ENCODE measurements at regions not wholly inside any gene's neighbourhood (a gene's known extent, or its start where the extent isn't known, plus 50 kb on each side); places are given as distances from the start of the nearest gene placed in this dataset.
A peak's percentile ranks its signal among the peaks of the same experiment; 100 is the strongest.

DNA sequence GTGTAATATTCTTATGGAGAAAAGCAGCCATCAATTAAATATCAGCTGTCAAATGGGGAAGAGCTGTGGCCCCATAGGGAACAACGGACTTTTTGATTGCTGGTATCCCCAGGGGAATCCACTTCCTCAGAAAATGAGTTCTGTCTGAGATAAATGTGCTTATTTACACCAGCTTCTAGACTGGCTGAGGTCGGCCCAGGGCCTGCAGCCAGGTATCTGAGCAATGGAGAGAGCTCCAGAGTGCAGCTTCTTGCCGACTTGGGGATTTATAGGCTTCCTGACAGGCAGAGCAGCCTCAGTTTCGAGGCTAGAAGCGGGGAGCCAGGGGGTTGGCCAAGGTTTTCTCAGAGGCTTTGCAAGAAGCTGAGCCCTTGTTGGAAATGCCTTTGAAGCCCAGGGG, 67.2 kb downstream of the MCFD2 start:
- TF ChIP-seq POLR2AphosphoS5 (IDR thresholded peaks at IDR 0.05; ENCODE audit: low read depth) (no peak), GABPA (IDR thresholded peaks at IDR 0.05; ENCODE audit: low read depth) (no peak), SPI1 (IDR thresholded peaks at IDR 0.05; ENCODE audit: borderline replicate concordance, low read depth) (peak; percentile 92)
- TF ChIP-seq, protein P1, sequence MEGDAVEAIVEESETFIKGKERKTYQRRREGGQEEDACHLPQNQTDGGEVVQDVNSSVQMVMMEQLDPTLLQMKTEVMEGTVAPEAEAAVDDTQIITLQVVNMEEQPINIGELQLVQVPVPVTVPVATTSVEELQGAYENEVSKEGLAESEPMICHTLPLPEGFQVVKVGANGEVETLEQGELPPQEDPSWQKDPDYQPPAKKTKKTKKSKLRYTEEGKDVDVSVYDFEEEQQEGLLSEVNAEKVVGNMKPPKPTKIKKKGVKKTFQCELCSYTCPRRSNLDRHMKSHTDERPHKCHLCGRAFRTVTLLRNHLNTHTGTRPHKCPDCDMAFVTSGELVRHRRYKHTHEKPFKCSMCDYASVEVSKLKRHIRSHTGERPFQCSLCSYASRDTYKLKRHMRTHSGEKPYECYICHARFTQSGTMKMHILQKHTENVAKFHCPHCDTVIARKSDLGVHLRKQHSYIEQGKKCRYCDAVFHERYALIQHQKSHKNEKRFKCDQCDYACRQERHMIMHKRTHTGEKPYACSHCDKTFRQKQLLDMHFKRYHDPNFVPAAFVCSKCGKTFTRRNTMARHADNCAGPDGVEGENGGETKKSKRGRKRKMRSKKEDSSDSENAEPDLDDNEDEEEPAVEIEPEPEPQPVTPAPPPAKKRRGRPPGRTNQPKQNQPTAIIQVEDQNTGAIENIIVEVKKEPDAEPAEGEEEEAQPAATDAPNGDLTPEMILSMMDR (IDR thresholded peaks at IDR 0.05; ENCODE audit: insufficient read depth, low read length), result no peak
- TF ChIP-seq, protein P2, sequence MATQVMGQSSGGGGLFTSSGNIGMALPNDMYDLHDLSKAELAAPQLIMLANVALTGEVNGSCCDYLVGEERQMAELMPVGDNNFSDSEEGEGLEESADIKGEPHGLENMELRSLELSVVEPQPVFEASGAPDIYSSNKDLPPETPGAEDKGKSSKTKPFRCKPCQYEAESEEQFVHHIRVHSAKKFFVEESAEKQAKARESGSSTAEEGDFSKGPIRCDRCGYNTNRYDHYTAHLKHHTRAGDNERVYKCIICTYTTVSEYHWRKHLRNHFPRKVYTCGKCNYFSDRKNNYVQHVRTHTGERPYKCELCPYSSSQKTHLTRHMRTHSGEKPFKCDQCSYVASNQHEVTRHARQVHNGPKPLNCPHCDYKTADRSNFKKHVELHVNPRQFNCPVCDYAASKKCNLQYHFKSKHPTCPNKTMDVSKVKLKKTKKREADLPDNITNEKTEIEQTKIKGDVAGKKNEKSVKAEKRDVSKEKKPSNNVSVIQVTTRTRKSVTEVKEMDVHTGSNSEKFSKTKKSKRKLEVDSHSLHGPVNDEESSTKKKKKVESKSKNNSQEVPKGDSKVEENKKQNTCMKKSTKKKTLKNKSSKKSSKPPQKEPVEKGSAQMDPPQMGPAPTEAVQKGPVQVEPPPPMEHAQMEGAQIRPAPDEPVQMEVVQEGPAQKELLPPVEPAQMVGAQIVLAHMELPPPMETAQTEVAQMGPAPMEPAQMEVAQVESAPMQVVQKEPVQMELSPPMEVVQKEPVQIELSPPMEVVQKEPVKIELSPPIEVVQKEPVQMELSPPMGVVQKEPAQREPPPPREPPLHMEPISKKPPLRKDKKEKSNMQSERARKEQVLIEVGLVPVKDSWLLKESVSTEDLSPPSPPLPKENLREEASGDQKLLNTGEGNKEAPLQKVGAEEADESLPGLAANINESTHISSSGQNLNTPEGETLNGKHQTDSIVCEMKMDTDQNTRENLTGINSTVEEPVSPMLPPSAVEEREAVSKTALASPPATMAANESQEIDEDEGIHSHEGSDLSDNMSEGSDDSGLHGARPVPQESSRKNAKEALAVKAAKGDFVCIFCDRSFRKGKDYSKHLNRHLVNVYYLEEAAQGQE (IDR thresholded peaks at IDR 0.05; ENCODE audit: insufficient replicate concordance, low read depth), result no peak
- Histone ChIP-seq H3K4me3 (replicated peaks; ENCODE audit: insufficient read depth, low read length) (no peak overlapping the region), H3K27ac (replicated peaks) (no peak overlapping the region)

DNA sequence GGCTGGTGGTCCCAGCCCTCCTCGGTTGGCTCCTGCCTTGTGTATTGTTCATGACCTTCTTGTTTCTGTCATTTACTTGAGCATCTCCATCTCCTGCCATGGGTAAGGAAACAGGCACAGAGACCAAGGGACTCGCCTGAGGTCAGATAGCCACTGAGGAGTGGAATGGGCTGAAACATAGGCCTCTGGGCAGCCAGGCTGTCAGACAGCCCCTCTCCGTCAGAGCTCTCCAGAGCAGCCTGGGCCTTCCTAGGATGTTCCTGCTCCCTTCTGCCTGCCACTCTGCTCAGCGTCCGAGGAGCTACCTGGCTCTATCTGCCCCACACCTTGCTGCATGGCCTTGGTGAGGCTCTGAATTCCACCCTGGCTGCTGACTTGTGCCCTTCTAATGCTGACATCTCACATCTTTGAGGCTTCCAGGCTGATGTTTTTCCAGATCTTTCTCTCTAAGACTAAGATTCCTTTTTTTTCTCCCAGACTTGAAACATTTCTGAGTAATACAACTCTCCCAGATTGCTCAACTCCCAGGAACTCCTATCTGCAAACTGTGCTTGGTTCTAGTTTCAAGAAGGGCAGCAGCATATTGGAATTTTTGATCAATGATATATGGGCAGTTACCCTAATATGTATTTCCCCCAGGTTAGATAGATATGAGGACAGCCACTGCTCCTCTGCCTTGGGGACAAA, 67.7 kb downstream of the MCFD2 start:
- TF ChIP-seq, protein P2 (IDR thresholded peaks at IDR 0.05; ENCODE audit: insufficient replicate concordance, low read depth), result no peak
- TF ChIP-seq SPI1 (IDR thresholded peaks at IDR 0.05; ENCODE audit: borderline replicate concordance, low read depth), result no peak
- TF ChIP-seq GABPA (IDR thresholded peaks at IDR 0.05; ENCODE audit: low read depth), result no peak
- TF ChIP-seq, protein P1 (IDR thresholded peaks at IDR 0.05; ENCODE audit: insufficient read depth, low read length), result no peak
- TF ChIP-seq POLR2AphosphoS5 (IDR thresholded peaks at IDR 0.05; ENCODE audit: low read depth), result no peak
- no peak for DNase-seq (ENCODE audit: low read depth in 1 of 2, low spot score in 1 of 2)
- no peaks in the 10 kb centered on the region for H3K27me3 ChIP-seq (ENCODE audit: insufficient read depth, poor library complexity, severe bottlenecking)
- H3K4me3 ChIP-seq (replicated peaks; ENCODE audit: insufficient read depth, low read length), result no peak overlapping the region
- no peak overlapping the region for H3K27ac ChIP-seq (replicated peaks)

More for the DNA sequence above, 67.2 kb downstream of the MCFD2 start:
- peak in 1 of 2 experiments; percentile 47 for DNase-seq (ENCODE audit: low read depth in 1 of 2, low spot score in 1 of 2)
- H3K27me3 ChIP-seq (ENCODE audit: insufficient read depth, poor library complexity, severe bottlenecking), result no peaks in the 10 kb centered on the region

DNA sequence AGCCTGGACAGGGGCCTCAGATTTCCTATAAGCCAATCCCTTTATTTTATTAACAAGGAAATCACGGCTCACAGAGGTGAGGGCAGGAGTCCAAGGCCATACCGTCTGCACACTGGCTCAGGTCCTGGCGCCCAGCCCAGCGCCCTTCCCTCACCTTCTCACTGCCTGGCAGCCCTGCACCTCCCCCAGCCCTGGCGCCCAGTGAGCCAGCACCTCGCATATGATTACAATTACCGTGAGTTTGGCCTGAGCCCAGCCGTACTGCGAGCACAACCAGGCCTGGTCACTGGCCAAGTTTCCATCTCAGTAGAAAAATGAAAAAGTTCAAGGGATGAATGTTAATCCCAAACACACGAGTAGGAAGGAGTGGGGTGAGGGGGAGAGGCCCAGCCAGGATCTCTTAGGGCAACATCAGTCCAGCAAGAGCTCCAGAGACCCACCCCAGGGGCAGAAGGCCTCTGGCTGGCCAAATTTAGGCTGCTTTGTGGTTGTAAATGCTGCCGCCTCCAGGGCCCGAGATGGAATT, 68.4 kb downstream of the MCFD2 start:
- no peak for TF ChIP-seq SPI1 (IDR thresholded peaks at IDR 0.05; ENCODE audit: borderline replicate concordance, low read depth)
- TF ChIP-seq, protein P1 (IDR thresholded peaks at IDR 0.05; ENCODE audit: insufficient read depth, low read length), result no peak
- TF ChIP-seq GABPA (IDR thresholded peaks at IDR 0.05; ENCODE audit: low read depth), result no peak
- no peak for TF ChIP-seq POLR2AphosphoS5 (IDR thresholded peaks at IDR 0.05; ENCODE audit: low read depth)
- TF ChIP-seq, protein P2 (IDR thresholded peaks at IDR 0.05; ENCODE audit: insufficient replicate concordance, low read depth), result no peak
- Histone ChIP-seq H3K27me3 (ENCODE audit: insufficient read depth, poor library complexity, severe bottlenecking) (no peaks in the 10 kb centered on the region), H3K27ac (replicated peaks) (no peak overlapping the region), H3K4me3 (replicated peaks; ENCODE audit: insufficient read depth, low read length) (no peak overlapping the region)
- no peak for DNase-seq (ENCODE audit: low read depth in 1 of 2, low spot score in 1 of 2)
